GM12873 (cell line): ENCODE measurements at regions not wholly inside any gene's neighbourhood (a gene's known extent, or its start where the extent isn't known, plus 50 kb on each side); places are given as distances from the start of the nearest gene placed in this dataset.

Experiments
- CTCF ChIP-seq: IDR thresholded peaks from 2 replicates; pipeline ENCODE4 v1.5.1; 2012; ENCODE audit warnings: low read depth, mild to moderate bottlenecking, moderate library complexity, low read length, control low read depth; ENCODE audit not compliant: insufficient read depth; ENCODE audit errors: missing control alignments

- no peak for TF ChIP-seq CTCF
These were observed 58.8 kb downstream of the PPP4R3C start for GRCh38 chrX:27404366-27404765.

- TF ChIP-seq CTCF = no peak
These were observed 64.0 kb downstream of the PPP4R3C start for GRCh38 chrX:27399146-27399456.

- TF ChIP-seq CTCF = no peak
These were observed 71.5 kb downstream of the PPP4R3C start for GRCh38 chrX:27391623-27392022.

- TF ChIP-seq CTCF = no peak
These were observed 81.7 kb downstream of the PPP4R3C start for GRCh38 chrX:27381419-27381818.

GRCh38 chrX:27380163-27380845, 82.8 kb downstream of the PPP4R3C start:
- no peak for TF ChIP-seq CTCF

GRCh38 chrX:27354021-27354420, 109.1 kb downstream of the PPP4R3C start:
- TF ChIP-seq CTCF = no peak

GRCh38 chrX:27350476-27350875, 112.7 kb downstream of the PPP4R3C start:
- TF ChIP-seq CTCF = no peak
